ENCODE measurements at regions not wholly inside any gene's neighbourhood (a gene's known extent, or its start where the extent isn't known, plus 50 kb on each side); places are given as distances from the start of the nearest gene placed in this dataset.

- no peak overlapping the region for H3K4me3 Mint-ChIP-seq
- no peak for DNase-seq (ENCODE audit: low read depth, low spot score)
- no peaks in the 10 kb centered on the region for H3K27me3 Mint-ChIP-seq (ENCODE audit: low read depth)
- H3K27ac Mint-ChIP-seq (ENCODE audit: unreplicated experiment), result peak overlapping the region; percentile 60
- H3K4me1 Mint-ChIP-seq, result peaks cover 22% of the 10 kb centered on the region
- no peaks in the 10 kb centered on the region for H3K36me3 Mint-ChIP-seq (ENCODE audit: low read depth)
- H3K9me3 Mint-ChIP-seq, result peaks cover 12% of the 10 kb centered on the region
- TF ChIP-seq, protein P1, sequence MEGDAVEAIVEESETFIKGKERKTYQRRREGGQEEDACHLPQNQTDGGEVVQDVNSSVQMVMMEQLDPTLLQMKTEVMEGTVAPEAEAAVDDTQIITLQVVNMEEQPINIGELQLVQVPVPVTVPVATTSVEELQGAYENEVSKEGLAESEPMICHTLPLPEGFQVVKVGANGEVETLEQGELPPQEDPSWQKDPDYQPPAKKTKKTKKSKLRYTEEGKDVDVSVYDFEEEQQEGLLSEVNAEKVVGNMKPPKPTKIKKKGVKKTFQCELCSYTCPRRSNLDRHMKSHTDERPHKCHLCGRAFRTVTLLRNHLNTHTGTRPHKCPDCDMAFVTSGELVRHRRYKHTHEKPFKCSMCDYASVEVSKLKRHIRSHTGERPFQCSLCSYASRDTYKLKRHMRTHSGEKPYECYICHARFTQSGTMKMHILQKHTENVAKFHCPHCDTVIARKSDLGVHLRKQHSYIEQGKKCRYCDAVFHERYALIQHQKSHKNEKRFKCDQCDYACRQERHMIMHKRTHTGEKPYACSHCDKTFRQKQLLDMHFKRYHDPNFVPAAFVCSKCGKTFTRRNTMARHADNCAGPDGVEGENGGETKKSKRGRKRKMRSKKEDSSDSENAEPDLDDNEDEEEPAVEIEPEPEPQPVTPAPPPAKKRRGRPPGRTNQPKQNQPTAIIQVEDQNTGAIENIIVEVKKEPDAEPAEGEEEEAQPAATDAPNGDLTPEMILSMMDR (conservative IDR thresholded peaks at IDR 0.05), result no peak
Measured at GRCh38 chr2:64379186-64379585, 74.8 kb upstream of the LGALSL start.

- Mint-ChIP-seq H3K9me3 (peaks cover 8% of the 10 kb centered on the region), H3K27me3 (ENCODE audit: low read depth) (no peaks in the 10 kb centered on the region), H3K27ac (ENCODE audit: unreplicated experiment) (no peak overlapping the region), H3K4me1 (peaks cover 22% of the 10 kb centered on the region), H3K36me3 (ENCODE audit: low read depth) (no peaks in the 10 kb centered on the region), H3K4me3 (no peak overlapping the region)
- no peak for DNase-seq (ENCODE audit: low read depth, low spot score)
- TF ChIP-seq, protein P1 (conservative IDR thresholded peaks at IDR 0.05), result no peak
Measured at GRCh38 chr2:64380853-64381527, 73.0 kb upstream of the LGALSL start.

- Mint-ChIP-seq H3K36me3 (ENCODE audit: low read depth) (no peaks in the 10 kb centered on the region), H3K27me3 (ENCODE audit: low read depth) (no peaks in the 10 kb centered on the region), H3K4me3 (no peak overlapping the region), H3K4me1 (peaks cover 15% of the 10 kb centered on the region), H3K27ac (ENCODE audit: unreplicated experiment) (no peak overlapping the region), H3K9me3 (peaks cover 4% of the 10 kb centered on the region)
- no peak for DNase-seq (ENCODE audit: low read depth, low spot score)
- TF ChIP-seq, protein P1 (conservative IDR thresholded peaks at IDR 0.05), result no peak
Measured at GRCh38 chr2:64383016-64383591, 70.9 kb upstream of the LGALSL start.

GRCh38 chr2:64383881-64384280, 70.1 kb upstream of the LGALSL start:
- Mint-ChIP-seq H3K4me1 (peaks cover 15% of the 10 kb centered on the region), H3K27ac (ENCODE audit: unreplicated experiment) (peak overlapping the region; percentile 78), H3K27me3 (ENCODE audit: low read depth) (no peaks in the 10 kb centered on the region), H3K4me3 (no peak overlapping the region), H3K36me3 (ENCODE audit: low read depth) (peaks cover 6% of the 10 kb centered on the region), H3K9me3 (peaks cover under 1% of the 10 kb centered on the region)
- TF ChIP-seq, protein P1 (conservative IDR thresholded peaks at IDR 0.05), result no peak
- no peak for DNase-seq (ENCODE audit: low read depth, low spot score)

- Mint-ChIP-seq H3K4me1 (peaks cover 4% of the 10 kb centered on the region), H3K36me3 (ENCODE audit: low read depth) (peaks cover 17% of the 10 kb centered on the region), H3K4me3 (no peak overlapping the region), H3K9me3 (peaks cover 6% of the 10 kb centered on the region), H3K27ac (ENCODE audit: unreplicated experiment) (no peak overlapping the region), H3K27me3 (ENCODE audit: low read depth) (no peaks in the 10 kb centered on the region)
- DNase-seq (ENCODE audit: low read depth, low spot score), result no peak
- TF ChIP-seq, protein P1 (conservative IDR thresholded peaks at IDR 0.05), result no peak
Measured at GRCh38 chr2:64386676-64387075, 67.3 kb upstream of the LGALSL start.
